Caco-2 (cell line): ENCODE measurements at regions not wholly inside any gene's neighbourhood (a gene's known extent, or its start where the extent isn't known, plus 50 kb on each side); places are given as distances from the start of the nearest gene placed in this dataset.

ENCODE experiments used
- BruUV-seq: library from RNA; stranded (reverse); fragments of 400-500 nt; replicated peaks from 2 replicates; lab custom pipeline; 2021; lab: Mats Ljungman, UMichigan
- CTCF ChIA-PET: fragments of 300-600 bp; sonication (Branson Sonifier 250); formaldehyde crosslinking; loops from one replicate; lab custom pipeline; 2022; ENCODE audit warnings: antibody characterized with exemption; lab: Charles Lee
- POLR2A ChIA-PET: fragments of 300-600 bp; sonication (Branson Sonifier 250); formaldehyde crosslinking; loops from one replicate; lab custom pipeline; 2022; ENCODE audit warnings: antibody characterized with exemption; lab: Charles Lee
- DNase-seq, 2 experiments: peaks; one replicate each; pipeline versions ENCODE4 v3.0.0 to v3.0.0-alpha.2; 2020 to 2022
- H3K27me3 ChIP-seq: replicated peaks from 2 replicates; pipeline ENCODE4 v1.6.0; 2011; ENCODE audit warnings: low read length; ENCODE audit not compliant: control insufficient read depth, insufficient read depth
- H3K36me3 ChIP-seq: 2 replicates; pipeline ENCODE4 v1.5.1; 2011; ENCODE audit warnings: low read length; ENCODE audit not compliant: control insufficient read depth, insufficient read depth
- H3K4me1 ChIP-seq: fragments of 250-450 bp; sonication (Bioruptor Pico); 2 replicates; pipeline ENCODE4 v1.5.1; 2020; ENCODE audit warnings: mild to moderate bottlenecking
- H3K4me3 ChIP-seq: 2 replicates; pipeline ENCODE4 v1.5.1; 2011; ENCODE audit warnings: low read depth, mild to moderate bottlenecking, control low read depth, low read length
- H3K9me3 ChIP-seq: fragments of 250-450 bp; sonication (Bioruptor Pico); 2 replicates; pipeline ENCODE4 v1.5.1; 2020; ENCODE audit warnings: mild to moderate bottlenecking, moderate library complexity
- H3K27ac Mint-ChIP-seq: one replicate; pipeline ENCODE4 v1.8.0; 2022; ENCODE audit warnings: mixed read lengths; ENCODE audit not compliant: unreplicated experiment
- H3K27me3 Mint-ChIP-seq: one replicate; pipeline ENCODE4 v1.8.0; 2022; ENCODE audit warnings: mixed read lengths; ENCODE audit not compliant: insufficient read depth, unreplicated experiment
- H3K36me3 Mint-ChIP-seq: one replicate; pipeline ENCODE4 v1.8.0; 2022; ENCODE audit warnings: mild to moderate bottlenecking, mixed read lengths; ENCODE audit not compliant: insufficient read depth, unreplicated experiment
- H3K4me1 Mint-ChIP-seq: one replicate; pipeline ENCODE4 v1.8.0; 2022; ENCODE audit warnings: low read depth, mixed read lengths; ENCODE audit not compliant: unreplicated experiment
- H3K4me3 Mint-ChIP-seq: one replicate; pipeline ENCODE4 v1.8.0; 2022; ENCODE audit warnings: mild to moderate bottlenecking, moderate library complexity, mixed read lengths; ENCODE audit not compliant: unreplicated experiment
- H3K9me3 Mint-ChIP-seq: one replicate; pipeline ENCODE4 v1.8.0; 2022; ENCODE audit warnings: mixed read lengths; ENCODE audit not compliant: unreplicated experiment
- CTCF ChIP-seq, 2 experiments: fragments of 200-600 bp in 1 of 2; IDR thresholded peaks; 1 replicate in 1 of 2; 2 replicates in 1 of 2; pipeline versions ENCODE4 v1.5.1 to v1.8.0; 2011 to 2022; ENCODE audit warnings: antibody characterized with exemption in 1 of 2, control low read depth in 1 of 2, inconsistent platforms in 1 of 2, low read depth in 1 of 2, low read length in 1 of 2, mild to moderate bottlenecking in 1 of 2, moderate library complexity in 1 of 2; ENCODE audit not compliant: insufficient read depth in 1 of 2, severe bottlenecking in 1 of 2, unreplicated experiment in 1 of 2
- intact Hi-C: fragments of 100-400 bp; cut with micrococcal nuclease; formaldehyde crosslinking; loops from one replicate; pipeline ENCODE4 v1.10.0; 2022; ENCODE audit not compliant: unreplicated experiment

GRCh38 chr11:133787379-133788141, 57.8 kb downstream of the SPATA19 start:
- H3K27me3 ChIP-seq = no peaks in the 10 kb centered on the region
- Mint-ChIP-seq H3K27me3 (peaks cover 7% of the 10 kb centered on the region), H3K9me3 (peaks cover 21% of the 10 kb centered on the region), H3K27ac (no peak overlapping the region), H3K4me3 (no peak overlapping the region), H3K36me3 (no peaks in the 10 kb centered on the region), H3K4me1 (no peaks in the 10 kb centered on the region)
- intact Hi-C loops = no loop called here
- POLR2A ChIA-PET = no interaction called here
- H3K4me1 ChIP-seq = no peaks in the 10 kb centered on the region
- H3K9me3 ChIP-seq = peaks cover 3% of the 10 kb centered on the region; the same call in 1 of the 2 replicates
- no TSS peak for BruUV-seq
- TF ChIP-seq CTCF (IDR thresholded peaks at IDR 0.05; ENCODE audit: insufficient read depth in 1 of 2, low read depth in 1 of 2, low read length in 1 of 2, severe bottlenecking in 1 of 2, unreplicated experiment in 1 of 2) = no peak
- H3K4me3 ChIP-seq = no peak overlapping the region
- H3K36me3 ChIP-seq = no peaks in the 10 kb centered on the region
- no peak for DNase-seq
- CTCF ChIA-PET = no interaction called here

- H3K9me3 Mint-ChIP-seq = peaks cover 21% of the 10 kb centered on the region
- intact Hi-C loops = no loop called here
- TF ChIP-seq CTCF (IDR thresholded peaks at IDR 0.05; ENCODE audit: insufficient read depth in 1 of 2, low read depth in 1 of 2, low read length in 1 of 2, severe bottlenecking in 1 of 2, unreplicated experiment in 1 of 2) = no peak
- ChIA-PET CTCF (no interaction called here), POLR2A (no interaction called here)
- H3K4me1 ChIP-seq = no peaks in the 10 kb centered on the region
- H3K4me3 Mint-ChIP-seq = no peak overlapping the region
- H3K4me1 Mint-ChIP-seq = no peaks in the 10 kb centered on the region
- no peak for DNase-seq
- H3K27me3 ChIP-seq = no peaks in the 10 kb centered on the region
- H3K27me3 Mint-ChIP-seq = peaks cover 11% of the 10 kb centered on the region
- no peak overlapping the region for H3K27ac Mint-ChIP-seq
- no peaks in the 10 kb centered on the region for H3K36me3 ChIP-seq
- H3K9me3 ChIP-seq = peaks cover 3% of the 10 kb centered on the region; the same call in 1 of the 2 replicates
- no peak overlapping the region for H3K4me3 ChIP-seq
- no peaks in the 10 kb centered on the region for H3K36me3 Mint-ChIP-seq
- no TSS peak for BruUV-seq
Measured at GRCh38 chr11:133785795-133786340, 59.4 kb downstream of the SPATA19 start.

DNA sequence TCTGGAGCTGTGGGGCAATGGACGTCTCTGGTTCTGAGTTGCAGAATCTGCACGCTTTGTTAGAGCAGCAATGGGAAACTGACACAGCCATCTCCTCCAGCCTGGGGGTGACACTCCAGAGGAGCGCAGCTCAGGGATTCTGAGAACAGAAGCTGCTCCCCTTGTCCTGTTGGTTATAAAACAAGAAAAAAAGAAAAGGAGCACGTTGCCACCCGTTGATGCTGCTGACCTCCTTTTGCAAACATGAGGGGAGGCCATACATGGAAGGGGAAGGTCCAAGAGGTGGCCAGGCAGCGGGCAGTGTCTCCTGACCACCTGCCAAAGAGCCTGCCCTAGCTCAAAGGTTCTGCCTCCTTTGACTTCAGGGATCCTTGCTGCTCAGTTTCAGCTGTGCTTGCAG, 61.0 kb downstream of the SPATA19 start:
- ChIA-PET CTCF (no interaction called here), POLR2A (no interaction called here)
- H3K36me3 ChIP-seq = no peaks in the 10 kb centered on the region
- TF ChIP-seq CTCF (IDR thresholded peaks at IDR 0.05; ENCODE audit: insufficient read depth in 1 of 2, low read depth in 1 of 2, low read length in 1 of 2, severe bottlenecking in 1 of 2, unreplicated experiment in 1 of 2) = no peak
- no peak overlapping the region for H3K4me3 ChIP-seq
- no peaks in the 10 kb centered on the region for H3K4me1 ChIP-seq
- H3K4me3 Mint-ChIP-seq = no peak overlapping the region
- DNase-seq = no peak
- intact Hi-C loops = no loop called here
- BruUV-seq = no TSS peak
- H3K9me3 ChIP-seq = peaks cover 6% of the 10 kb centered on the region
- no peaks in the 10 kb centered on the region for H3K4me1 Mint-ChIP-seq
- peaks cover 29% of the 10 kb centered on the region for H3K9me3 Mint-ChIP-seq
- H3K27ac Mint-ChIP-seq = no peak overlapping the region
- no peaks in the 10 kb centered on the region for H3K36me3 Mint-ChIP-seq
- H3K27me3 Mint-ChIP-seq = peaks cover 14% of the 10 kb centered on the region
- H3K27me3 ChIP-seq = no peaks in the 10 kb centered on the region
